Lower lobe of right lung (tissue), 2 donors: ENCODE measurements at regions not wholly inside any gene's neighbourhood (a gene's known extent, or its start where the extent isn't known, plus 50 kb on each side); places are given as distances from the start of the nearest gene placed in this dataset.

Experiments used
- ATAC-seq, 2 donors: fragments of 200-7000 bp; cut with Tn5 transposase; one replicate each; pipeline ENCODE4 v1.9.1; 2020 to 2022; ENCODE audit warnings: mild to moderate bottlenecking in 2 of 2, moderate library complexity in 2 of 2
- DNase-seq: peaks from one replicate; pipeline ENCODE4 v3.0.0-alpha.2; 2020
- H3K27ac ChIP-seq: fragments of 200-600 bp; one replicate; pipeline ENCODE4 v1.8.0; 2022
- H3K27me3 ChIP-seq: fragments of 200-600 bp; one replicate; pipeline ENCODE4 v1.8.0; 2022; ENCODE audit warnings: low read depth
- H3K36me3 ChIP-seq: fragments of 200-600 bp; one replicate; pipeline ENCODE4 v1.8.0; 2022; ENCODE audit warnings: mild to moderate bottlenecking
- H3K4me1 ChIP-seq: fragments of 200-600 bp; one replicate; pipeline ENCODE4 v1.8.0; 2022
- H3K4me3 ChIP-seq: fragments of 200-600 bp; one replicate; pipeline ENCODE4 v1.8.0; 2022; ENCODE audit warnings: mild to moderate bottlenecking
- H3K9me3 ChIP-seq: fragments of 200-600 bp; one replicate; pipeline ENCODE4 v1.8.0; 2022
- CTCF ChIP-seq: fragments of 200-600 bp; IDR thresholded peaks from one replicate; pipeline ENCODE4 v1.8.0; 2022; ENCODE audit warnings: antibody characterized with exemption, mild to moderate bottlenecking
- intact Hi-C: fragments of 100-400 bp; cut with DNase I; formaldehyde crosslinking; loops from one replicate; pipeline ENCODE4 v1.11.0; 2022
- donor health status: DM: no; HTN: yes; CAD: no; lungs with severe emphysema.

- TF ChIP-seq CTCF = no peak
- Histone ChIP-seq H3K27me3 (no peaks in the 10 kb centered on the region), H3K4me3 (no peak overlapping the region), H3K36me3 (no peaks in the 10 kb centered on the region), H3K4me1 (no peaks in the 10 kb centered on the region), H3K9me3 (no peaks in the 10 kb centered on the region), H3K27ac (no peak overlapping the region)
- ATAC-seq (no peak), DNase-seq (no peak)
- intact Hi-C loops = no loop called here
Observed at GRCh38 chr4:177921715-177922114, 479.5 kb upstream of the AGA start.

GRCh38 chr4:177923888-177924287, 481.7 kb upstream of the AGA start:
- DNase-seq (no peak), ATAC-seq (no peak)
- Histone ChIP-seq H3K27ac (no peak overlapping the region), H3K9me3 (no peaks in the 10 kb centered on the region), H3K4me1 (no peaks in the 10 kb centered on the region), H3K27me3 (no peaks in the 10 kb centered on the region), H3K4me3 (no peak overlapping the region), H3K36me3 (no peaks in the 10 kb centered on the region)
- TF ChIP-seq CTCF = no peak
- intact Hi-C loops = no loop called here

GRCh38 chr4:177937041-177937440, 494.8 kb upstream of the AGA start:
- Histone ChIP-seq H3K4me1 (no peaks in the 10 kb centered on the region), H3K4me3 (no peak overlapping the region), H3K9me3 (no peaks in the 10 kb centered on the region), H3K36me3 (no peaks in the 10 kb centered on the region), H3K27me3 (no peaks in the 10 kb centered on the region), H3K27ac (no peak overlapping the region)
- no peak for ATAC-seq
- no peak for TF ChIP-seq CTCF
- intact Hi-C loops = no loop called here
- no peak for DNase-seq

GRCh38 chr4:177938226-177938625, 496.0 kb upstream of the AGA start:
- Histone ChIP-seq H3K4me3 (no peak overlapping the region), H3K27me3 (no peaks in the 10 kb centered on the region), H3K27ac (no peak overlapping the region), H3K9me3 (no peaks in the 10 kb centered on the region), H3K36me3 (no peaks in the 10 kb centered on the region), H3K4me1 (no peaks in the 10 kb centered on the region)
- DNase-seq (no peak), ATAC-seq (no peak)
- no peak for TF ChIP-seq CTCF
- intact Hi-C loops = no loop called here

GRCh38 chr4:177945268-177945667, 503.0 kb upstream of the AGA start:
- no peaks in the 10 kb centered on the region for H3K27me3 ChIP-seq
- H3K27ac ChIP-seq = no peak overlapping the region
- no peak overlapping the region for H3K4me3 ChIP-seq
- H3K36me3 ChIP-seq = no peaks in the 10 kb centered on the region
- ATAC-seq (no peak), DNase-seq (no peak)
- intact Hi-C loops = no loop called here
- H3K4me1 ChIP-seq = no peaks in the 10 kb centered on the region
- H3K9me3 ChIP-seq = no peaks in the 10 kb centered on the region
- no peak for TF ChIP-seq CTCF

GRCh38 chr4:177947607-177948006, 505.4 kb upstream of the AGA start:
- Histone ChIP-seq H3K4me1 (no peaks in the 10 kb centered on the region), H3K36me3 (no peaks in the 10 kb centered on the region), H3K27ac (no peak overlapping the region), H3K4me3 (no peak overlapping the region), H3K9me3 (no peaks in the 10 kb centered on the region), H3K27me3 (no peaks in the 10 kb centered on the region)
- no peak for DNase-seq
- no peak for ATAC-seq
- TF ChIP-seq CTCF = no peak
- intact Hi-C loops = no loop called here
